ENCODE measurements at regions not wholly inside any gene's neighbourhood (a gene's known extent, or its start where the extent isn't known, plus 50 kb on each side); places are given as distances from the start of the nearest gene placed in this dataset.

DNA sequence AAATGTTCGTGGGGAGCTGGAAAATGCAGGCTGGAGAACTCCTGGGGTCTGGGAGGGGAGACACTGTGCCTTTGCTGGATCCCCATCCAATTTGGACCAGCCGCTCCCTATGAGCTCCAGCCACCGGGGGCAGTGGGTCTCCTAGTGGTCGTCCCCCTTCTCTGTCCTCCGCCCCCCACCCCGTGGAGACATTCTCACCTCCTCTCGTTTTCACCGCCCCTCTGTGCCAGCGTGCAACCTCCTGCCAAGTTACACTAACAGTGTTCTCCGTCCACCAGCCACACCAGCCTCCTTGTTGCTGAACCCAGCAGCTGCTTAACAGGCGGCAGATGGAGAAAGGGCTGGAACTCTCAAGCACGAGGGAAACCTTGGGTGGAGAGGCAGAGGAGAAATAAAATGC is 67.4 kb upstream of the SOX9 start:
- no peak overlapping the region for H3K4me3 Mint-ChIP-seq

DNA sequence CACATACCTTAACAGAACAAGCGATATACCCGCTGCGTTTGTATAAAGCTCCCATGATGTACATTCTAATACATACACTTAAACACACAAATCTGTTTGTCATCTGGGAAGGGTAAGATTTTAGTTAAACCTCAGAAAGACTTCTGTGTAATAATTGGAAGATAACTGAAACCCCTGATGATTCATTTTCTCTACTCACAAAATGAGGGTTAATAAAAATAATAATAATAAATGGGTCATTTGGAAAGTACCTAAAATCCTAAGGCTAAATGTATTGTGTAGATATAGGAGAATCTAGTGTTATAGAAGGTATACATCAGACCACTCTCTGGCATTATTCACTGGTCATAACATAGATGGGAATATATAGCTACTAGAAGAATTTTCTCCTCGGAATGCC is 64.7 kb upstream of the SOX9 start:
- H3K36me3 Mint-ChIP-seq (ENCODE audit: low read depth), result no peaks in the 10 kb centered on the region
- no peaks in the 10 kb centered on the region for H3K9me3 Mint-ChIP-seq
- no peak overlapping the region for H3K4me3 Mint-ChIP-seq
- H3K27me3 Mint-ChIP-seq, result peaks cover 11% of the 10 kb centered on the region
- H3K4me1 Mint-ChIP-seq (ENCODE audit: low read depth), result no peaks in the 10 kb centered on the region
- H3K27ac Mint-ChIP-seq, result no peak overlapping the region
- intact Hi-C loops (cut with micrococcal nuclease), result no loop called here

More for the DNA sequence above, 67.4 kb upstream of the SOX9 start:
- Mint-ChIP-seq H3K9me3 (peaks cover 12% of the 10 kb centered on the region), H3K4me1 (ENCODE audit: low read depth) (no peaks in the 10 kb centered on the region), H3K27ac (no peak overlapping the region), H3K27me3 (peaks cover 11% of the 10 kb centered on the region), H3K36me3 (ENCODE audit: low read depth) (no peaks in the 10 kb centered on the region)
- intact Hi-C loops (cut with micrococcal nuclease), result no loop called here

DNA sequence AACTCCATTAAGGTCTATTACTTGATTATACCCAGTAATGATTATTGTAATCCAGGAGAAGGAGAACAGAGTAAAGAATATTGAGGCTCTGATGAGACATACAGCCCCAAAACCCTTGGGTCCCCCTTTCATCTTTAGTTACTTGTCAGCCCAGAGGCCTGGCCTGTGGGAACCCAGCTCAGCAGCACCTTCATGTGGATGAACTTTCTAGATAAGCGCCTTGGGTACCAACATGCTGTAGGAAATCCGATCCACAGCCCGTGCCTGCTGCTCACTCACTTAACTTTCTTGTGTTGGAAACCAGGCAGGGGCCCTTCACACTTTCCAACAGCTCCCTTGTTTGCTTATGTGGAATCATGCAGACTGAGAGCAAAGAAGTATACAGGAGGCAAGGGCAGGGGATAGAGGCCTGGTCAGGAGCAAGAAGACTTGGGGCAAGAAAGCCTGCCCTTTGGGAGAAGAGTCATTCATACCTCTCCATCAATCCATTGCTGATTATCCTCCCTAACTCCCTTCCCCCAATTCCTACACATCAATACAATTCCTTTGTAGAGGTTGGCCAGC is 64.0 kb upstream of the SOX9 start:
- no peak overlapping the region for H3K4me3 Mint-ChIP-seq
- no peak overlapping the region for H3K27ac Mint-ChIP-seq
- no peaks in the 10 kb centered on the region for H3K4me1 Mint-ChIP-seq (ENCODE audit: low read depth)
- no peaks in the 10 kb centered on the region for H3K9me3 Mint-ChIP-seq
- peaks cover 11% of the 10 kb centered on the region for H3K27me3 Mint-ChIP-seq
- no peaks in the 10 kb centered on the region for H3K36me3 Mint-ChIP-seq (ENCODE audit: low read depth)
- intact Hi-C loops (cut with micrococcal nuclease), result no loop called here

DNA sequence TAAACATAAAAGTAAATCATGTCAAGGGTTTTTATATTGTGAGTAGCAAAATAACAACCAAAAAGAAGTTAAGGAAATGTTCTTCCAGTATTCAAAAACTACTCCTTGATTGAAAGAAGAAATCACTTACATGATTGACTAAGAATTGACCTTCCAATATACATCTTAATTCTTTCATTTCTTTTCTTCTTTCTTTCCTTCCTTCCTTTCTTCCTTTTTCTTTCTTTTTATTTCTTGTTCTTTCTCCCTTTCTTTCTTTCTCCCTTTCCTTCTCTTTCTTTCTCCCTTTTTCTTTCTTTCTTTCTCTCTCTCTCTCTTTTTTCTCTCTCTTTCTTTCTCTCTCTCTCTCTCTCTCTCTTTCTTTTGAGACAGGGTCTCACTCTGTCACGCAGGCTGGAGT is 60.7 kb upstream of the SOX9 start:
- Mint-ChIP-seq H3K4me3 (no peak overlapping the region), H3K27me3 (no peaks in the 10 kb centered on the region), H3K36me3 (ENCODE audit: low read depth) (no peaks in the 10 kb centered on the region), H3K27ac (no peak overlapping the region), H3K4me1 (ENCODE audit: low read depth) (no peaks in the 10 kb centered on the region), H3K9me3 (no peaks in the 10 kb centered on the region)
- intact Hi-C loops (cut with micrococcal nuclease), result no loop called here

DNA sequence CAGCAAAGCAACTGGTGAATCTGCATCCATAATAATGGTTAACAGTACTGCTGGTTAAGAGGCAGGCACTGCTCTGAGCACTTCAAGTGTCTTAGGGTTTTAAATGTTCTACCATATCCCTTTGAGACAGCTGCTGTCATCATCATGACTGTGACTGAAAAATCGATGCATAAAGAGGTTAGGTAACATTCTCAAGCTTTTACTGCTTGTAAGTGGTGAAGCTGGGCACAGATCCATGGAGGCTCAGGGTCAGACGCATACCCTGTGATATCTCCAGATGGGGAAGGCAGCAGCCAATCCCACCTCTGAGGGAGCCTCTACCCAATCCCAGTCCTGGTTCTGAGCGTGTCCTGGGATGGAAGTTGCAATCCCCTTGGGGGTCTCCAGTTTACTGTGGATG is 57.6 kb upstream of the SOX9 start:
- Mint-ChIP-seq H3K9me3 (no peaks in the 10 kb centered on the region), H3K36me3 (ENCODE audit: low read depth) (no peaks in the 10 kb centered on the region), H3K4me1 (ENCODE audit: low read depth) (no peaks in the 10 kb centered on the region), H3K27ac (no peak overlapping the region), H3K4me3 (no peak overlapping the region), H3K27me3 (no peaks in the 10 kb centered on the region)
- intact Hi-C loops (cut with micrococcal nuclease), result no loop called here

DNA sequence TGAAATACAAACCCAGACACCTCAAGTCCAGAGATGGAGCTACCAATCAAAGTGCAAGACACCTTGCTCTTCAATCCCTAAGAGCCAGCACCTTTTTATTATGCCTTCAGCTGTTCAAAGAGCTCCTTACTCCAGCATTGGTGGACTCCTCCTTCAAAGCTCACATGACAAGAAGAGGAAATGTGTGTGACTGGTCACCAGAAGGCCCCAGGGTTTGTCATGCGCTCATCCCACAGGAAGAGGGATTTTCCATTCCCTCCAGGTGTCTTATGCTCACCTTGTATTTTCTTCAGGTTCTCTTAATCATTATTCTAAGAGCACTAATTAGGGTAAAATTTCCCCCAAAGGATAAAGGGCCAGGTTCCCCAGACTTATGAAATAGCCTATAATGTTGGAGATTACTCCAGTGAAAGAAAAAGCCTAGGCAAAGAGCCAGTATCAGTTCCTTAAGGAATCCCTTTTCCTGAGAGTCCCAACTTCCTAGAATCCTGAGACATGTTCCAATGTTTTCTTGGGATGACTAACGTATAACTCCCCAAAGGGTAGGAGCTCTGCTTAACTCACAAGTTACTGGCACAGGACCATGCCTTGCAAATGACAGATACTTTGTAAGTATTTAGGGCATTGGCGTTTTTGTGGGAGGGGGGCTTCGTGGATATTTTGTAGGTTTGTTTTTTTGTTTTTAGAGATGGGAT is 56.9 kb upstream of the SOX9 start:
- Mint-ChIP-seq H3K27ac (no peak overlapping the region), H3K4me3 (no peak overlapping the region), H3K4me1 (ENCODE audit: low read depth) (no peaks in the 10 kb centered on the region), H3K36me3 (ENCODE audit: low read depth) (no peaks in the 10 kb centered on the region), H3K9me3 (no peaks in the 10 kb centered on the region), H3K27me3 (no peaks in the 10 kb centered on the region)
- intact Hi-C loops (cut with micrococcal nuclease), result no loop called here

DNA sequence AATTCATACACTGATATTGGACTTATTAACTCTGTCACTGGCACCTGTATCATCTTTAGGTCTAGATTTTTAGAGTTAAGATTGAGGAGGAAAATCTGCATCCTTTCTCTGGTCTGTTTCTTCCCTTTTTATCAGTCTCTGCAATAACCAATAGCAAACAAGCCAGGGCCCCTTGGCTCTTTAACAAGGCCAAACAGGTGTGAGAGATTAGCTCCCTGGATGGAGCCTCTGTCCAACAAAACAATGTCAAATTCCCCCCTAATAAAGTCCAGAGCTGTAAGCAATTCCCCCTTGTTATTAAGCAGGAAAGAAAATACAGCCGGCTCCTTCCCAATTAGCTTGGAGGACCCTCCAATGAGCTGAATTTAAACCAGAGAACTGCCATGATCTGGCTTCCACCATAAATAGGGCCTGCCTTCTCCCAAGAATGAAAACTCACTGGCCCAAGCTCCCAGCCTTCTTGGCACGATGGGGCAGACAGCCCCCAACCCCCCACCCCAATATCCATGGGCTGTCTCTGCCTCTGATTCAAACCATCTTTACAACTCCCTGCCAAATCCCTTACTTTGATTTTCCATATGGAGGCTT is 56.1 kb upstream of the SOX9 start:
- H3K36me3 Mint-ChIP-seq (ENCODE audit: low read depth), result no peaks in the 10 kb centered on the region
- no peaks in the 10 kb centered on the region for H3K9me3 Mint-ChIP-seq

DNA sequence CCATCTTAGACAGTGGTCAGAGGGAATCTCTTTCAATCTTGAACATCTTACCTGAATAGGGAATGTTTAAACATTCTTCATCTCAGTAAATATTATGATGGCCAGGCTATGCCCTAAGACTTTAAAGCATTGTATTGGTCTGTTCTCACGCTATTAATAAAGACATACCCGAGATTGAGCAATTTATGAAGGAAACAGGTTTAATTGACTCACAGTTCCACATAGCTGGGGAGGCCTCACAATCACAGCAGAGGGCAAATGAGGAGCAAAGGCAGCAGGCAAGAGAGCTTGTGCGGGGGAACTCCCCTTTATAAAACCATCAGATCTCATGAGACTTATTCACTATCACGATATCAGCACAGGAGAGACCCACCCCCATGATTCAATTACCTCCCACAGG is 55.3 kb upstream of the SOX9 start:
- H3K27me3 Mint-ChIP-seq, result no peaks in the 10 kb centered on the region
- H3K4me3 Mint-ChIP-seq, result no peak overlapping the region
- H3K27ac Mint-ChIP-seq, result no peak overlapping the region
- no peaks in the 10 kb centered on the region for H3K36me3 Mint-ChIP-seq (ENCODE audit: low read depth)
- no peaks in the 10 kb centered on the region for H3K9me3 Mint-ChIP-seq
- H3K4me1 Mint-ChIP-seq (ENCODE audit: low read depth), result no peaks in the 10 kb centered on the region
- intact Hi-C loops (cut with micrococcal nuclease), result no loop called here

More for the DNA sequence above, 56.1 kb upstream of the SOX9 start:
- H3K27ac Mint-ChIP-seq, result no peak overlapping the region
- intact Hi-C loops (cut with micrococcal nuclease), result no loop called here
- H3K4me3 Mint-ChIP-seq, result no peak overlapping the region
- no peaks in the 10 kb centered on the region for H3K27me3 Mint-ChIP-seq
- no peaks in the 10 kb centered on the region for H3K4me1 Mint-ChIP-seq (ENCODE audit: low read depth)

DNA sequence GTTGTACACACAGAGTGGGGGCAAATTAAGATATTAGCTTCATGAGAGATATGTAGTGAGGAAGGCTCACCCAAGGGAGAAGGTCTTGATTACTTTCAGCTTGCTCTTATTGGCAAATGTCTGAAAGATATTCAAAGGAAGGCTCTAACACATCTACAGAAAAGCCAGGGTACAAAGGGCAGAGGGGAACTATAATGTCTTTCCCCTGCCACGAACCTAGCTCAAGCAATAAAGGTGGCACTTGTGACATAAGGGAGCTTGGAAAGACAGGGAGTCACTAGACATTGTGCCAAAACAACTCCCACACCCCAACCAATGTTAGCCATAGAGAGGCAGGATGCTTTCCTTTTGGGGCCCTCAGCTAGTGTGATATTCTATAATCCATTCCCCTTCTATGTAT is 52.2 kb upstream of the SOX9 start:
- Mint-ChIP-seq H3K9me3 (no peaks in the 10 kb centered on the region), H3K36me3 (ENCODE audit: low read depth) (no peaks in the 10 kb centered on the region), H3K4me1 (ENCODE audit: low read depth) (no peaks in the 10 kb centered on the region), H3K27me3 (no peaks in the 10 kb centered on the region), H3K27ac (no peak overlapping the region), H3K4me3 (no peak overlapping the region)
- intact Hi-C loops (cut with micrococcal nuclease), result no loop called here

DNA sequence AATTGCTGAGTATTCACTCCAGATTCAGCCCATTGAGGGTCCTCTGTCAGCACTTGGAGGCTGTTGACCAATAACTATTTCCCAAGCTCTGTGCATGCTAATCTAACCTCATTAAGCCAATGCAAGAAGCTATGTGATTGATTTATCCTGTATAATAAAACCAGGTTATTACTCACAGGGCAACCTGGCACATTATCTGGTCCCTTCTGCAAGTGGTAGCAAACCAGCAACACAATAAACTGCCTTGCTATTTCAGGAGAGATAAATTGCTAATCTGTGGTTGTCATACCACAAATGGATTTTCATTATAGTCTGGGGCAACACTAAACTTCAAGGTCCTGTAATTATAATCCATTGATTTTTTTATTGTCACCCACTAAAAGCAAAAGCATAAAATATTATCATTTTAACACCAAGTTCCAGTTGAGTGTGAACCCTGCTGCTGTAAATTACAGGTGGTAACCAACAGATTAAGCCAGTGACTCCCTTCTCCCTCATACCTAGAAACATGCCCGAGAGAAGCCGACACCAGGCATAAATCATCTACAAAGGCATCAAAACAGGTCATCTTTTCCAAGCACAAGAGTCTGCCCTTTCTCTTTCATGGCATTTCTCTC is 51.1 kb upstream of the SOX9 start:
- Mint-ChIP-seq H3K9me3 (no peaks in the 10 kb centered on the region), H3K4me3 (no peak overlapping the region), H3K27ac (no peak overlapping the region), H3K36me3 (ENCODE audit: low read depth) (no peaks in the 10 kb centered on the region), H3K4me1 (ENCODE audit: low read depth) (no peaks in the 10 kb centered on the region), H3K27me3 (no peaks in the 10 kb centered on the region)
- intact Hi-C loops (cut with micrococcal nuclease), result no loop called here

Measured in dendritic cell treated with granulocyte-macrophage colony-stimulating factor and Interleukin-4, amounts not matched to agents 40 ng/mL and 50 ng/mL, for 4 days (primary cell).